ENCODE measurements at regions not wholly inside any gene's neighbourhood (a gene's known extent, or its start where the extent isn't known, plus 50 kb on each side); places are given as distances from the start of the nearest gene placed in this dataset.

DNA sequence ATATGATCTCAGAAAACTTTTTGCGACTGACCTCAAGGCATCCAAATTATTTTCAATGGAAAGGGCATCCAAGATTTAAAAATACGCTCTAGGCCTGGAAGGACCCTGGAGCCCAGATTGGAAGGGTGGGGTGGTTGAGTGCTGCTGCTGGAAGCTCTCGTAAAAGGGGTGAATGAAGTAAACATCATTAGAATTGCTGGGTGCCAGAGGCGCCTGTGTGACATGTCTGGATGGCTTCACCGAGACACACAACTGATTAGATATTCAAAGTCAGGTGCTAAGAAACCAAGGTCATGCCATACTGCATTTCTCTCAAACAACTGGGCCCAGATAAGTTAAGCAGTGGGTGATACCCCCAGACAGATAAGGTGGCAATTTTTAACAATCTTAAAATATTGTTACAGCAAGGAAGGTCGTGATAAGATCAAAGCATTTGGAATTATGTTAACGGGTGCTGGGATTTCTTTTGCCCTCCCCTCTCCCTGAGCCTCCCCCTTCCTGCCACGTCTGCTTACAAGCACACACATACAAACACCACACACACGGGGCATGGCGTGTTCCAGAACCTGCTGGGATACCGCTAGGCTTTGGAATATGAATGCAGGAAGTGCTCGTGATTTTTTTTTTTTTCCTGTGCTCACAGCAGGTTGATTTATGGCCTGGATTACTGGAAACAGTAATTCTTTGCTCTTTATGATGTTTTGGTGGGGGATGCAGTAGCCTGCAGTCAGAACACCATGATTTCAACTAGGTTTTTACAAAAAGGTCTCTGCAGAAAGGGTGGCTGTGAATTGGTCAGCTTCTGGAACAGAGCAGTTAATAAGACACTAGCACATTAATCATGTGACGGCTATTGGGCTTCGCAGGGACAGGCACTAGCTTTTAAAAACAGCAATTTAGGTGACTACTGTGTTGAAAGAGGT, 551.2 kb downstream of the QKI start:
- H3K9me3 Mint-ChIP-seq, result no peaks in the 10 kb centered on the region
- ChIA-PET CTCF (no interaction called here), POLR2A (no interaction called here)
- H3K27me3 ChIP-seq (ENCODE audit: control insufficient read depth in 2 of 2, insufficient read depth in 2 of 2, low read length in 2 of 2), result no peaks in the 10 kb centered on the region
- H3K4me3 ChIP-seq (ENCODE audit: low read length), result no peak overlapping the region
- no peaks in the 10 kb centered on the region for H3K36me3 ChIP-seq (ENCODE audit: control insufficient read depth in 2 of 3, insufficient read depth in 3 of 3, low read length in 3 of 3)
- no peaks in the 10 kb centered on the region for H3K36me3 Mint-ChIP-seq
- ATAC-seq (no peak), DNase-seq (no peak)
- H3K9me3 ChIP-seq (ENCODE audit: control insufficient read depth in 2 of 3, low read length in 3 of 3), result no peaks in the 10 kb centered on the region
- intact Hi-C loops (cut with micrococcal nuclease), result no loop called here
- H3K4me1 ChIP-seq (ENCODE audit: control insufficient read depth in 2 of 2, insufficient read depth in 2 of 2, low read length in 2 of 2), result no peaks in the 10 kb centered on the region
- H3K4me3 Mint-ChIP-seq, result no peak overlapping the region
- no peak overlapping the region for H3K27ac Mint-ChIP-seq
- no peaks in the 10 kb centered on the region for H3K4me1 Mint-ChIP-seq
- no peak overlapping the region for H3K27ac ChIP-seq (ENCODE audit: low read depth, low read length)
- H3K27me3 Mint-ChIP-seq, result peaks cover 0 to 25% (median 6%) of the 10 kb centered on the region in 5 donors

DNA sequence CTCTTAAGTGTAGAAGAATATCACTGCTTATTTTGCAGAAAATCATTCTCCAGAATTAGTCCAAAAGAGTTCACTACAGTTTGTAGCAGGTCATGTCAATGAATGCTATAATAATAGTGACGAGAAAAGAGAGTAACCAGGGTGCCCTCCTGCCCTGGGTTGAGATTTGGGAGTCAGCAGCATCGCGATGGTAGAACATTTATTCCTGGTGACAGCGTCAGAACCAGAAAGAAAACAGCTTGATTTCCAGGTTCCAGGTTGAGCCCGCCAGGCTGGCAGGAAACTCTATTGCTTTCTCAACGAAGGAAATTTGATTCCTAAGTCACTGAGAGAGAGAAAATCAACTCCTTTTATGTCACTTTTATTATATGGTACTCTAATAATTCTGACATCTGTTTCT, 550.3 kb downstream of the QKI start:
- no peaks in the 10 kb centered on the region for H3K9me3 Mint-ChIP-seq
- Histone ChIP-seq H3K27ac (ENCODE audit: low read depth, low read length) (no peak overlapping the region), H3K4me3 (ENCODE audit: low read length) (no peak overlapping the region), H3K9me3 (ENCODE audit: control insufficient read depth in 2 of 3, low read length in 3 of 3) (no peaks in the 10 kb centered on the region), H3K4me1 (ENCODE audit: control insufficient read depth in 2 of 2, insufficient read depth in 2 of 2, low read length in 2 of 2) (no peaks in the 10 kb centered on the region), H3K27me3 (ENCODE audit: control insufficient read depth in 2 of 2, insufficient read depth in 2 of 2, low read length in 2 of 2) (no peaks in the 10 kb centered on the region), H3K36me3 (ENCODE audit: control insufficient read depth in 2 of 3, insufficient read depth in 3 of 3, low read length in 3 of 3) (no peaks in the 10 kb centered on the region)
- intact Hi-C loops (cut with micrococcal nuclease), result no loop called here
- no peak overlapping the region for H3K27ac Mint-ChIP-seq
- H3K4me3 Mint-ChIP-seq, result no peak overlapping the region
- ATAC-seq, result no peak
- ChIA-PET POLR2A (no interaction called here), CTCF (no interaction called here)
- no peaks in the 10 kb centered on the region for H3K4me1 Mint-ChIP-seq
- H3K27me3 Mint-ChIP-seq, result peaks cover 0 to 24% (median 4%) of the 10 kb centered on the region in 5 donors
- DNase-seq, result no peak
- H3K36me3 Mint-ChIP-seq, result no peaks in the 10 kb centered on the region

DNA sequence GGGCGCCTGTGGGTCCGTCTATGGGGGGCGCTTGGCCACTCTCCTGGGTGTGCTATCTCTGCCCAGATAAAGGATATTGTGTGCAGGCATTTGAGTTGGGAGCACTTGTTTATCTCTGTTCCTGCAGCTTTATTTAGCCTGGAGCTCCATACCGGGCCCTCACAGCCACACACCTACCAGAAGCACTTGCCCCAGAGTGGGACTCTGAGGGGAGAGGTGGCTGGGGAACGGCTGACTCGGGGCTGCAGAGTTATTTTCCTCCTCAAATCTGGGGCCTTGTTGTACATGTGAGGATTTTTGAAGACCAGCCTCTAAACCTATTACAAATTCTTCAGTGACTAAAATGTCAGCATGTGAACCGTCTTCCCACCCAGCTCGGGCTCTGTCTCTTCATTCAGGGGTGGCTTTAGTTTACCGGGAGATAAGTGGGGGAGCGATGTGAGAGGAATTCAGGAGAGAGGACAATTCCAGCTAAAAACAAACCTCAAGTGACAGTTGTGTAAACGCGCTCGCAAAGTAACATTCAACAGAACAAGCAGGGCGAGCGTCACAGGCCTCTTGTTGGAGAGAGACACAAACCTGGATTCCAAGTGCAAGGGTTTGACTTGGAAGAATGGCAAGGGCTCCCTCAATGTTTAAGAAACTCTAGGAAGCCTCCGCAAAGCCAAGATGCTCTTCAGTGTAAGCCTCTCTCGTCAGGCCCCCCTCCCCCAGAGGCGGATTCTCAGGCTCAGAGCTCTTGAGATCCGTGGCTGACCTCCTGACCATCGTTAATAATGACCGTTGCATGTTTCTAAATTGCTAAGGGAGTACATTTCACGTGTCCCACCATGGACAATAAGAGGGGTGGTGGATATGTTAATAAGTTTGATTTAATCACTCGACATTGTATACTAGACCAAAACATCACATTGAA, 548.9 kb downstream of the QKI start:
- intact Hi-C loops (cut with micrococcal nuclease), result no loop called here
- H3K36me3 Mint-ChIP-seq, result no peaks in the 10 kb centered on the region
- no peaks in the 10 kb centered on the region for H3K36me3 ChIP-seq (ENCODE audit: control insufficient read depth in 2 of 3, insufficient read depth in 3 of 3, low read length in 3 of 3)
- no peak overlapping the region for H3K27ac ChIP-seq (ENCODE audit: low read depth, low read length)
- CTCF ChIA-PET, result no interaction called here
- no peak overlapping the region for H3K4me3 ChIP-seq (ENCODE audit: low read length)
- H3K27ac Mint-ChIP-seq, result no peak overlapping the region
- no peak overlapping the region for H3K4me3 Mint-ChIP-seq
- H3K4me1 Mint-ChIP-seq, result no peaks in the 10 kb centered on the region
- no peaks in the 10 kb centered on the region for H3K4me1 ChIP-seq (ENCODE audit: control insufficient read depth in 2 of 2, insufficient read depth in 2 of 2, low read length in 2 of 2)
- DNase-seq (no peak), ATAC-seq (no peak)
- H3K9me3 ChIP-seq (ENCODE audit: control insufficient read depth in 2 of 3, low read length in 3 of 3), result no peaks in the 10 kb centered on the region
- POLR2A ChIA-PET, result no interaction called here
- no peaks in the 10 kb centered on the region for H3K9me3 Mint-ChIP-seq
- H3K27me3 ChIP-seq (ENCODE audit: control insufficient read depth in 2 of 2, insufficient read depth in 2 of 2, low read length in 2 of 2), result no peaks in the 10 kb centered on the region
- H3K27me3 Mint-ChIP-seq, result peaks cover 0 to 23% (median 0%) of the 10 kb centered on the region in 5 donors

DNA sequence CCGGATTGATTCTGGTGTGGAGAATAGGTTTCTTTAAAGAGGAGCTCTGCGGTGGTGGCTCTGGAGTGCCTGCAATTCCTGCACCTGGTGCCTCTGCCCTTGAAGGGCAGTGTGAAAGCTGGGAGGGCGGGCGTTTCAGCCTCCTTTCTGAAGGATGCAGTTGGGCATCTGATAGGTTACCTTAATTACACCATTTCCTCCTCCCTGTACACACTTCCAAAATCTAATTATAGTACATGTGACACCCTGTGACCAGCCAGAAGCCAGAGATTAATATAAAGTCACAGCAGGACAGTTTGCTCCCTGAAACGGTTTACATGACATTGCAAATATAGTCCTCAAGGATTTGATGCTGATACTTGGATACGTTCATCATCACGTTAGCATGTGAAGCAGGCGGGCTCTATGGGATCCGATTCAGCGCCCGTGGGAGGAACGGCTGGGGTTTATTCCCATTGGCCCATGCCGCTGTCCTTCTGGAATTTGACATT, 548.2 kb downstream of the QKI start:
- Histone ChIP-seq H3K4me3 (ENCODE audit: low read length) (no peak overlapping the region), H3K27me3 (ENCODE audit: control insufficient read depth in 2 of 2, insufficient read depth in 2 of 2, low read length in 2 of 2) (no peaks in the 10 kb centered on the region), H3K4me1 (ENCODE audit: control insufficient read depth in 2 of 2, insufficient read depth in 2 of 2, low read length in 2 of 2) (no peaks in the 10 kb centered on the region), H3K27ac (ENCODE audit: low read depth, low read length) (no peak overlapping the region), H3K36me3 (ENCODE audit: control insufficient read depth in 2 of 3, insufficient read depth in 3 of 3, low read length in 3 of 3) (no peaks in the 10 kb centered on the region), H3K9me3 (ENCODE audit: control insufficient read depth in 2 of 3, low read length in 3 of 3) (no peaks in the 10 kb centered on the region)
- Mint-ChIP-seq H3K27me3 (peaks cover 0 to 15% (median 0%) of the 10 kb centered on the region in 5 donors), H3K4me3 (no peak overlapping the region), H3K27ac (no peak overlapping the region), H3K36me3 (no peaks in the 10 kb centered on the region), H3K9me3 (no peaks in the 10 kb centered on the region), H3K4me1 (no peaks in the 10 kb centered on the region)
- ChIA-PET CTCF (no interaction called here), POLR2A (no interaction called here)
- intact Hi-C loops (cut with micrococcal nuclease), result no loop called here
- no peak for ATAC-seq
- no peak for DNase-seq

DNA sequence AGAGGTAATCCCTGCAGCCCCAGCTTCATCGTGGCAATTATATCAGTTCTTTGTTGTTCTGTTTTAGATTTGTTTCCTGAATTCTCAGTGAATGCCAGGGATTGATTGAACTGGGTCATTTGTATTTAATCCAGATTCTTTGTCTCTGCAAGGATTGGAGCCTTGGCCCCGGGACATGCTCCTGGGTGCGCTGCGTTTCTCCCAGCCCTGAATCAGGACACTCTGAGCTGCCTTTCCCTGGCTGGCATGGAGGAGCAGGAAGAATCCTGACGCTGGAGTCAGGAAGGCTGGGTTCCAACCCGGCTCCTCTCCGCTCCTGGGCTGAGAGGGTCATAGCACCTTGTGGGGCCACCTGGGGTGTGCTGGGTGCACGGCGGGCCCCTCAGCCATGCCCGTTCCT, 545.6 kb downstream of the QKI start:
- no peaks in the 10 kb centered on the region for H3K9me3 Mint-ChIP-seq

DNA sequence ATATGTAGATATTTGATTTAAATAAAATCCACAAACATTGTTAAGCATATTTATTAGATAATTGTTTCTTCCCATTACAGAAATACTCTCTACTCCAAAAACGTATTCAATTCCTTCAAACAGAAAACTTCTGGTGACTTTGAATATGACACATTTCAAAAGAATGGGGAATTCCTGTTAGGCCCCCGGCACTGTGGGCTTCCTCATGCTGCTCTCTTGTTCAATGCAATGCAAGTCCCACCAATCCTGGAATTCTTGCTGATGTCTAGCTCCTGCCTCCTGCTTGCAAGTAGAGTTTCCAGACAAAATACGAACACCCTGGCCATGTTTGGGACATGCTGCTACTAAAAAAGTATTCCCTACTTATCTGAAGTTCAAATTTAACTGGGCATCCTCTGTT, 544.1 kb downstream of the QKI start:
- Mint-ChIP-seq H3K4me3 (no peak overlapping the region), H3K36me3 (no peaks in the 10 kb centered on the region), H3K27ac (no peak overlapping the region), H3K4me1 (peaks cover 0 to 4% (median 0%) of the 10 kb centered on the region in 7 donors), H3K27me3 (peaks cover 7 to 27% (median 17%) of the 10 kb centered on the region in 5 donors), H3K9me3 (no peaks in the 10 kb centered on the region)
- ATAC-seq (no peak), DNase-seq (no peak)
- Histone ChIP-seq H3K4me1 (ENCODE audit: control insufficient read depth in 2 of 2, insufficient read depth in 2 of 2, low read length in 2 of 2) (no peaks in the 10 kb centered on the region), H3K36me3 (ENCODE audit: control insufficient read depth in 2 of 3, insufficient read depth in 3 of 3, low read length in 3 of 3) (no peaks in the 10 kb centered on the region), H3K27me3 (ENCODE audit: control insufficient read depth in 2 of 2, insufficient read depth in 2 of 2, low read length in 2 of 2) (no peaks in the 10 kb centered on the region), H3K9me3 (ENCODE audit: control insufficient read depth in 2 of 3, low read length in 3 of 3) (no peaks in the 10 kb centered on the region), H3K4me3 (ENCODE audit: low read length) (no peak overlapping the region), H3K27ac (ENCODE audit: low read depth, low read length) (no peak overlapping the region)
- ChIA-PET POLR2A (no interaction called here), CTCF (no interaction called here)
- intact Hi-C loops (cut with micrococcal nuclease), result loop anchor here in 1 of 2 donors (5.0 kb wide), 1 partner anchor 1101 kb away; no protein-coding TSS in a partner anchor

More for the DNA sequence above, 545.6 kb downstream of the QKI start:
- no peaks in the 10 kb centered on the region for H3K9me3 ChIP-seq (ENCODE audit: control insufficient read depth in 2 of 3, low read length in 3 of 3)
- DNase-seq (no peak), ATAC-seq (no peak)
- Mint-ChIP-seq H3K36me3 (no peaks in the 10 kb centered on the region), H3K27me3 (peaks cover 7 to 15% (median 11%) of the 10 kb centered on the region in 5 donors), H3K4me3 (no peak overlapping the region), H3K4me1 (peaks cover 0 to 4% (median 0%) of the 10 kb centered on the region in 7 donors), H3K27ac (no peak overlapping the region)
- intact Hi-C loops (cut with micrococcal nuclease), result no loop called here
- H3K4me3 ChIP-seq (ENCODE audit: low read length), result no peak overlapping the region
- H3K27me3 ChIP-seq (ENCODE audit: control insufficient read depth in 2 of 2, insufficient read depth in 2 of 2, low read length in 2 of 2), result no peaks in the 10 kb centered on the region
- H3K36me3 ChIP-seq (ENCODE audit: control insufficient read depth in 2 of 3, insufficient read depth in 3 of 3, low read length in 3 of 3), result no peaks in the 10 kb centered on the region
- CTCF ChIA-PET, result interaction anchor here (0.6 kb wide), 1 partner anchor 1981 kb away, joined by 5 read pairs; no protein-coding TSS in a partner anchor
- POLR2A ChIA-PET, result no interaction called here
- H3K27ac ChIP-seq (ENCODE audit: low read depth, low read length), result no peak overlapping the region
- no peaks in the 10 kb centered on the region for H3K4me1 ChIP-seq (ENCODE audit: control insufficient read depth in 2 of 2, insufficient read depth in 2 of 2, low read length in 2 of 2)
